GM19025 (cell line): ENCODE measurements at regions not wholly inside any gene's neighbourhood (a gene's known extent, or its start where the extent isn't known, plus 50 kb on each side); places are given as distances from the start of the nearest gene placed in this dataset.

ENCODE experiments used
- ATAC-seq: cut with Tn5 transposase; IDR thresholded peaks from one replicate; pipeline ENCODE4 v1.9.1; 2021; ENCODE audit warnings: mild to moderate bottlenecking, low read depth, moderate library complexity; ENCODE audit not compliant: unreplicated experiment

DNA sequence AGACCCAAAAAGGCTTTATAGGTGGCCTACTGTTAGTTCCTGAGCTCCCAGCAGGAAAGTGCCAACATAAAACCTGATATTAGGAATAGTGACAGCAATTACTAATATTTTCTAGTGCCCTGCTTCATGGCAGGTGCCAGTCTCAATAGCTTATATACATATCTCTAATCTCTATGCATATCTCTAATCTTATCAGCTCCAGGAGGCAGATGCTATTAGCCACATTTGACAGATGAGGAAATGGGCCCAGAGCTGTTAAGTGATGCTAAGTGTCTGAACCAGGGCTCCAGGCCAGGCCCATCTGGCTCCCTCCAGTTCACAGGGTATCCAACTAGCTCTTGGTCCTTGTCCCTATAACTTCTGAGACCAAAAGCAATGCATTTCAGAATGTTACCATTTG lies 142.5 kb downstream of the CHIC2 start:
- no peak for ATAC-seq

GRCh38 chr4:53920883-53921282 lies 143.5 kb downstream of the CHIC2 start:
- ATAC-seq: no peak

GRCh38 chr4:53920116-53920515 lies 144.3 kb downstream of the CHIC2 start:
- no peak for ATAC-seq

DNA sequence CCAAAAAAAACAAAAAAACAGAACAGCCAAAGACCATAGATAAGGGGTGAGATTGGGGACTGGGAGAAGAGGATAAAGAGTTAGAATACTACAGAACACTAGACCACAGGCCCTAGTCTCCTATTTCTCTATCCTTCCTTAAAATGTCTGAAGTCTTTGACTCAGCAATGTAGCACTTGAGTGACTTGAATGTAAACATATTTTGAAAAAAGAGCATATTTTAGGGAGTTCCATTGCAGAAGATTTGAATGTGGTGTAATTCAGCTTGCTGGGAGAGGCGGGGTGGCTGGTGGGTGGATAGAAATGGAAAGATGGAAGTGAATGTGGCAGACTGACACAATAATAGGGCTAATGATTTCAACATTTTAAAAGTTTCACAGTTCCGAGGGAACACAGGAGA lies 144.9 kb downstream of the CHIC2 start:
- no peak for ATAC-seq

DNA sequence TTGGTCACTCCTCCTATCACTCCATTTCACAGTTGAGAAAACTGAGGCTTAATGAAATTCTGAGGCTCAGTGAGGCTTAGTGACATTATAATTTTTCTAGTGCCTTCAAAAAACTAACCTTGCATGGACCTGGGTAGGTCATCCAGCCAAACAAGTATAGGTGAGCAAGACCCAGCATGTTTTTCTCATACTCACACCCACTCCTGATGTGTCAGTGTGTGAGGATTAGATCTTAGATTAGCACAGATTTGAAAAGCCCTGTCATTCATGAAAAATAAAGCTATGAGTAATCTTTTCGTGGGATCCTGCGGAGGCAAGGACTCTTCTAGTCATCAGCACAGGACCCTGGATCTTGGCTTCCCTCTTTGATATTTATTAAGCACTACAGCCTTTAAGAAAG lies 146.7 kb downstream of the CHIC2 start:
- no peak for ATAC-seq

DNA sequence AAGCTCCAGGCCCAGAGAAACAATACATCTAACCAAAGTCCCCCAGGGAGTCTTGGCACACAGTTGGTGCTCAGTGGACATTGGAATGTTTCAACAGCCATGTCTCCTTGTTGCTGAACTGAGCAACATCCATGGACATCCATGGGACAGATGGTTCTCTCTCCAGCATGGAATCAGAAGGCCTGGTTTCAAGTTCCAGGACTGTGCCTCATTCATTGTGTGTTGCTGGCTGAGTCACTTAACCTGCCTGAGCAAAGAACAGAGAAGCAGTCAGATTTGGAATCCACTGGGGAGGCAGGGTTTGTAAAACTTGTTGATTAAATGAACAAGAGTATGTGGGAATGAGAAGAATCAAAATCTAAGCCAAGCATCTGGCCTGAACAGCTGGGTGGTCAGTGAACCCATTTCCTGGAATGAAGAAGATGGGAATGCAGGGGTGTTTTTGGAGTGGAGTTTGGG lies 147.9 kb downstream of the CHIC2 start:
- ATAC-seq: no peak

DNA sequence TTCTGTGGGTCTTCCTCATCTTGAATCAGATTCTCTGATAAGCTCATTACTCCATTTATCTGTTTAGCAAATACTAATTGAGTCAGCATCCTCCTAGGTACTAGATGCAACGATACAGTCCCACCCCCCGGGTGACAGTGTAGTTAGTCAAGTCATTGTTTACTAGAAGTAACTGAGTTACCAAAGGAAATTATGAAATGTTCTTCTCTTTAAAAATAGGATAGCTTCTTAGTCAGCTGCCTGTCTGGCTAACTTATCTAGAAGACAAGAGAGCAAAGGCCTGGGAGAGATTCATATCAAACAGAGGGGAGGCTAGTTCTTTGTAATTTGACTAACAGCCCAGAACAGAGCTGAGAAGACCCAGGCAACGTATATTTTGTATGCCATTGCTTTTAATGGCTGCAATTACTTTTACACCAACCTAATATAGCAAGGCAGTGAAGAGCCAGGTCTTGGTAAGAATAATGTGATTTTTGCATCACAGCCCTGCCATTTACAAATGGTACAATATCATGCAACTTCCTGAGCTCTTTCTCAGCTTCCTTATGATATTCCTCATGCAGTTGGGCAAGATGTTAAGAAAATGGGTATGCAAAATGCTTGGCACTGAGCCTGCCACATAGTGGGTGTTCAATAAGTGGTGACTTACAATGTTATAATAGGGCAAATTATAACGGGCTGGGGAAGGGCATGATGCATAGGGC lies 149.9 kb downstream of the CHIC2 start:
- ATAC-seq: no peak

DNA sequence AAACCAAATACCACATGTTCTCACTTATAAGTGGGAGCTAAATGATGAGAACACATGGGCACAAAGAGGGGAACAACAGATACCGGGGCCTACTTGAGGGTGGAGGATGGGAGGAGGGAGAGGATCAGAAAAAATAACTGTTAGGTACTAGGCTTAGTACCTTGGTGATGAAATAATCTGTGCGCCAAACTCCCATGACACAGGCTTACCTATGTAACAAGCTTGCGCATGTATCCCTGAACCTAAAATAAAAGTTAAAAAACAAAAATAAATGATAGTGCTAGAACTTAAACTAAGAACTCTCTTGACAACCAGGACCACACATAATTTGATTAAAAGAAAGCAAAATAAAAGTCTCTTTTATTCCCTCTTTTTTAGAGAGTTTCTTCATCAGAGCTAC lies 150.6 kb downstream of the CHIC2 start:
- no peak for ATAC-seq

GRCh38 chr4:53912766-53913497 lies 151.5 kb downstream of the CHIC2 start:
- ATAC-seq: no peak

GRCh38 chr4:53908661-53909078 lies 155.7 kb downstream of the CHIC2 start:
- ATAC-seq: no peak

- no peak for ATAC-seq
These were observed 156.6 kb downstream of the CHIC2 start for GRCh38 chr4:53907772-53908171.

DNA sequence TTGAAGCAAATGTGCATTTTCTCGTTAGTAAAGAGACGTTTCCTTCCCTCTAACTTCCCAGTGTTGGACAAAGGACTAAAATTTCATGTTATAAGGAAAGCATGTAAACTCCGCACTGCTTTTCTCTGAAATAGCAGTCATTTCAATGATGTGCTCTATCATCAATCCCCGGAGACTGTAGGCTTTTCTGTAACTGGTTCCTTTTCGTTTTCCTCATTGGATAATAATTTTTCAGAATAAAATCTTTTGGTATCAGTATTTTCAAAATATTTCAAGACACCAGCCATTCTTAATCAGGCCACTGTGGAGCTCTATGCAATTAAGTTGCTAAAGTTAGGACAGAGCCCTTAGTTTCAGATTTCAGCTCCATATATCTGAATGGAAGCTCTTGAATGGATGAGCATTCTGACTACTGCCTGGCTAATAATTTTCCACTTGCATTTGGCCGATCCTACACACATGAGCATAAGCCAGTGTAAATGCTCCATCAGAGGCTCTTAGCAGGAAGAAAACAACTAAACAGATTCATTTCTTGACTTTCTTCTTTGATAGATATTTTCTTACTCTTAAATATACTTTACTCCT lies 157.7 kb downstream of the CHIC2 start:
- ATAC-seq: no peak

- ATAC-seq: no peak
These were observed 158.4 kb downstream of the CHIC2 start for GRCh38 chr4:53905941-53906377.

- no peak for ATAC-seq
These were observed 159.0 kb downstream of the CHIC2 start for GRCh38 chr4:53905276-53905940.

- ATAC-seq: no peak
These were observed 161.6 kb downstream of the CHIC2 start for GRCh38 chr4:53902786-53903185.

DNA sequence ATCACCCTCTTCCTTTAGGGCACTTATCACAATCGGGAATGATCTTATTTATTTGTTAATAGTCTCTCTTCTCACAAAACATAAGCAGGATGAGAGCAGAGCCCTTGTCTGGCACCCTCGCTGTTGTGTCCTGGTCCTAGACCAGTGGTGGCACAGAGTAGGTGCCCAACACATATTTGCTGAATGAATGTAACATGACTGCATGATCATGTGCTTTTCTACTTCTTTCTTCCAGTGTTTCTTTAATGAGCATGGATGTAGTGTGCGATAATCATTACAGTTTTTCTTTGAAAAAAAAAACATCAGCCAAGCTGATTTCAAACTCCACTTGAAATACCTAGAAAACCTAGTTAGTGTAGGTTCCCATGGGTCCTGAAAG lies 164.1 kb downstream of the CHIC2 start:
- no peak for ATAC-seq

DNA sequence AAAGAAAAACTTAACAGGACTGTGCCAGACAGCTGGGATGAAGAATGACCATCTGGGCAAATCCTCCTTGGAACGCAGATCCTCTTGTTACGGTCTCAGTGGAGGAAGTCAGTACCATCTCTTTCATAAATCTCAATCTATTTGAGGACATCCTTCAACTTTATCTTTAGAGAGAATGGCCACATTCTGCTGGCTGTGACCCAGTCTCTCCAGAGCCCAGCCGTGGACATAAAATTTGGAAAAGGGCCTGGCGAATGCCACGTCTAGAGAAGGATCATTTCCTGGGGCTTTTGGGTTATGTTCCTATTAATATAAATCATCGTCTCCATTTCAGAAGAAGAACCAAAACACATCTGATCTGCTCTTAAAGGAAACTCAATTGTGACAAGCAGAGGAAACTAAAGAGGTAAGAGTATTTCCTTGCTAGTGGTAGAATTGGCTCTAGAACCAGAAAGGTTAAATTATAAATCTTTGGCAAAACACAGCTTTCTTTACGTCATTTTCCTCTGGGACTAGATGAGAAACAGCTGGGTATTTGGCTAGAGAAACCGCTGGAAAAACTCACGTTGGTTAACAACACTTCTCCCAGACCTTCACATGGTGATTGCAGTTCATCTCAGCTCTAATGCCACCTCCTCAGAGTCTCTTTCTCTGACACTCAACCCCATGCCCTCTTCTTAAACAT lies 164.7 kb downstream of the CHIC2 start:
- ATAC-seq: no peak

DNA sequence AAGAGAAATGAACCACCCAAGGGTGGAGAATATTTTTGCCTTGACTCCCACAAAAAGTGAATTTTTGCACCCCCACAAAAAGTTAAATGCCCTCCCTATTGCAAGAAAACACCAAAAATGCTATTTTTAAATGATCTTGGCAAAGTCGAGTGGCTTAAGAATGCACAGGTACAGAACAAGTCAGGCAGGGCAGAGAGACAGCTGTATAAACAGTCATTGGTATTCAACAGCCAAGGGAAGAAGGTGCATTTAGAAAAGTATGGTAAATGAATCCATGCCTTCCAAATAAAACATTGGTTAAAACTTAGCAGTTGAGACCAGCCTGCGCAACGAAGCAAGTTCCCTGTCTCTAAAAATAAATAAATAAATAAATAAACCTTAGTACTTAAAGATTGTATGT lies 169.3 kb downstream of the CHIC2 start:
- ATAC-seq: no peak

GRCh38 chr4:53890461-53890860 lies 173.9 kb downstream of the CHIC2 start:
- ATAC-seq: no peak

- ATAC-seq: no peak
These were observed 174.9 kb downstream of the CHIC2 start for GRCh38 chr4:53889326-53890055.
